ENCODE measurements at regions not wholly inside any gene's neighbourhood (a gene's known extent, or its start where the extent isn't known, plus 50 kb on each side); places are given as distances from the start of the nearest gene placed in this dataset.
"Not testable (repeated sequence)": the region's sequence is repeated elsewhere in the genome, so short reads cannot be mapped to it uniquely, and the experiment has no call there.

DNA sequence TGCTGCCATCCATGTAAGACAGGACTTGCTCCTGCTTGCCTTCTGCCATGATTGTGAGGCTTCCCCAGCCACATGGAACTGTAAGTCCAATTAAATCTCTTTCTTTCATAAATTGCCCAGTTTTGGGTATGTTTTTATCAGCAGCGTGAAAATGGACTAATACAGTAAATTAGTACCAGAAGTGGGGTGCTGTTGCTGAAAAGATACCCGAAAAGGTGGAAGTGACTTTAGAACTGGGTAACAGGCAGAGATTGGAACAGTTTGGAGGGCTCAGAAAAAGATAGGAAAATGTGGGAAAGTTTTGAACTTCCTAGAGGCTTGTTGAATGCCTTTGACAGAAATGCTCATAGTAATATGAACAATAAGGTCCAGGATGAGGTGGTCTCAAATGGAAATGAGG is 253.3 kb downstream of the YTHDC2 start:
- TF ChIP-seq, protein P1, sequence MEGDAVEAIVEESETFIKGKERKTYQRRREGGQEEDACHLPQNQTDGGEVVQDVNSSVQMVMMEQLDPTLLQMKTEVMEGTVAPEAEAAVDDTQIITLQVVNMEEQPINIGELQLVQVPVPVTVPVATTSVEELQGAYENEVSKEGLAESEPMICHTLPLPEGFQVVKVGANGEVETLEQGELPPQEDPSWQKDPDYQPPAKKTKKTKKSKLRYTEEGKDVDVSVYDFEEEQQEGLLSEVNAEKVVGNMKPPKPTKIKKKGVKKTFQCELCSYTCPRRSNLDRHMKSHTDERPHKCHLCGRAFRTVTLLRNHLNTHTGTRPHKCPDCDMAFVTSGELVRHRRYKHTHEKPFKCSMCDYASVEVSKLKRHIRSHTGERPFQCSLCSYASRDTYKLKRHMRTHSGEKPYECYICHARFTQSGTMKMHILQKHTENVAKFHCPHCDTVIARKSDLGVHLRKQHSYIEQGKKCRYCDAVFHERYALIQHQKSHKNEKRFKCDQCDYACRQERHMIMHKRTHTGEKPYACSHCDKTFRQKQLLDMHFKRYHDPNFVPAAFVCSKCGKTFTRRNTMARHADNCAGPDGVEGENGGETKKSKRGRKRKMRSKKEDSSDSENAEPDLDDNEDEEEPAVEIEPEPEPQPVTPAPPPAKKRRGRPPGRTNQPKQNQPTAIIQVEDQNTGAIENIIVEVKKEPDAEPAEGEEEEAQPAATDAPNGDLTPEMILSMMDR (IDR thresholded peaks at IDR 0.05; ENCODE audit: low read length), result not testable (repeated sequence)
- not testable (repeated sequence) for TF ChIP-seq EZH2 (IDR thresholded peaks at IDR 0.05; ENCODE audit: borderline replicate concordance, low read length)
